ENCODE measurements at regions not wholly inside any gene's neighbourhood (a gene's known extent, or its start where the extent isn't known, plus 50 kb on each side); places are given as distances from the start of the nearest gene placed in this dataset.
"Not testable (repeated sequence)": the region's sequence is repeated elsewhere in the genome, so short reads cannot be mapped to it uniquely, and the experiment has no call there.

DNA sequence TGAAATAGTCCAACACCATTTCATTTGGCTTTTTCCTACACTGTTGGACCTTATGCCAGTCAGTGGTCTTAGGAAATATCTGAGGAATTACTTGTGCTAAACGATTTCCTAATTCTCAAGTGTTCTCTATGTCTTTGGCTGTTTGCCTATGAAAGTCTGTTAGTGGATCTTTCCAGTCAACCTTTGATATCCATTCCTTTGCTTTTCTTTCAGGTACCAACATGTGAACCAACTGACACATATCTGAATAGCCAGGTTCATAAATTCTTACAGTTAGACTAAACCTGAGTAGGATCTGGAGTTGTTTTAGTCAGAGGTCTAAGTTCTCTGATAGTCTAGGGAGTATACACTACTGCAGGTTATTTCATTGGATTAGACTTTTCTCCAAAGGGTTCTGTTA, 343.5 kb upstream of the LRRC3B start:
- no peak overlapping the region for H3K4me3 ChIP-seq (ENCODE audit: low read depth, low read length)
- no peak for DNase-seq (ENCODE audit: low read depth)
- TF ChIP-seq, protein P1, sequence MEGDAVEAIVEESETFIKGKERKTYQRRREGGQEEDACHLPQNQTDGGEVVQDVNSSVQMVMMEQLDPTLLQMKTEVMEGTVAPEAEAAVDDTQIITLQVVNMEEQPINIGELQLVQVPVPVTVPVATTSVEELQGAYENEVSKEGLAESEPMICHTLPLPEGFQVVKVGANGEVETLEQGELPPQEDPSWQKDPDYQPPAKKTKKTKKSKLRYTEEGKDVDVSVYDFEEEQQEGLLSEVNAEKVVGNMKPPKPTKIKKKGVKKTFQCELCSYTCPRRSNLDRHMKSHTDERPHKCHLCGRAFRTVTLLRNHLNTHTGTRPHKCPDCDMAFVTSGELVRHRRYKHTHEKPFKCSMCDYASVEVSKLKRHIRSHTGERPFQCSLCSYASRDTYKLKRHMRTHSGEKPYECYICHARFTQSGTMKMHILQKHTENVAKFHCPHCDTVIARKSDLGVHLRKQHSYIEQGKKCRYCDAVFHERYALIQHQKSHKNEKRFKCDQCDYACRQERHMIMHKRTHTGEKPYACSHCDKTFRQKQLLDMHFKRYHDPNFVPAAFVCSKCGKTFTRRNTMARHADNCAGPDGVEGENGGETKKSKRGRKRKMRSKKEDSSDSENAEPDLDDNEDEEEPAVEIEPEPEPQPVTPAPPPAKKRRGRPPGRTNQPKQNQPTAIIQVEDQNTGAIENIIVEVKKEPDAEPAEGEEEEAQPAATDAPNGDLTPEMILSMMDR (IDR thresholded peaks at IDR 0.05; ENCODE audit: low read depth, low read length) = no peak

DNA sequence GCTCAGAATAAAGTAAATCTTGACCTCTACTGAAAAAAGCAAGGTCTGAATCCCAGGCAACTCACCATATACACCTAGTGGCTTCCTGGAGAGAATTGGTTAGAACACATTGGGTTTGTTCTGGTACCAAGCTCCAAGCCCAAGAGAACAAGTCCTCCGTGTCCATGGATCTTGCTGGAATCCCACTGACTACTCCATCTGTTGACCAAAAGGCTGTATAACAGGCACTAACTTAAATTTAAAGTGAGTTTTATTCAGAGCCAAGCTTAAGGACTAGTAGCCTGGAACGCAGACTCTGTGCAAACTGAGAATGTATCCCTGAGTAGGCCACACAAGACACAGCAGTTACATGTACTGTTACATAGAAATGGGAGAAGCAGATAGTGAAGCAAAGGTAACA, 342.1 kb upstream of the LRRC3B start:
- TF ChIP-seq, protein P1 (IDR thresholded peaks at IDR 0.05; ENCODE audit: low read depth, low read length) = peak; percentile 12
- TF ChIP-seq POLR2A (IDR thresholded peaks at IDR 0.05; ENCODE audit: extremely low read depth, insufficient read length) = no peak
- no peak overlapping the region for H3K4me3 ChIP-seq (ENCODE audit: low read depth, low read length)
- DNase-seq (ENCODE audit: low read depth) = peak; percentile 2

DNA sequence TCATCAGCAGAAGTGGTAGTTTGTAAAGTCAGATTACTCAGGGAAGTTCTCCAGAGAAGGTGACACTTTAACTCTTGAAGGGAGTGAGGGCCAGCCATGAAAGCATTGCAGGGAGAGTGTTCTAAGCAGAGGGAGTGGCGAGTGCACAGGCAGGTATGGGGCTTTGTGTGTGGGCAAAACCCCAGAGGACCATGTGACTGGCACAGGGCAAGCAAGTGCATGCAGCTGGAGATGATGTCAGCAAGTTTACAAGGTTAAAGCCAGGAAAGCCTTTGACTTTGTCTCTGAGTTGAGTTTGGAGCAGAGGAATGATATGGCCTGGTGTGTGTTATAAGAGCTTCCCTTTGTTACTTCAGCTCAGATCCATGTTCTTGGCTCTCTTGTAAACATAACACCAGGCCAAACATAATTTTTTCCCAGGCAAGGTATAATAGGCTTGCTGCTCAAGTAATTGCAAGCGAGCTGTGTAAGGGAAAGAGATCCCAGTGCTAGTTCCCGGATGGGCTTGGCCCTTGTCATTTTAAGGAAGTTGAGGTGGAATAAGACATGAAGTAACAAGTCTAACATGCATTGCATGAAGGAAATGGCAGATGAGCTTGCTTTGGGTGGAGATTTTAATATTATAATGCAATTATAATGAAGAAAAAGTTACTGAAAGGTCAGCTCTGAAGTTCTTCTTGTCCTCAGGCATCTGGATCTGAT, 341.1 kb upstream of the LRRC3B start:
- DNase-seq (ENCODE audit: low read depth) = no peak
- TF ChIP-seq, protein P2, sequence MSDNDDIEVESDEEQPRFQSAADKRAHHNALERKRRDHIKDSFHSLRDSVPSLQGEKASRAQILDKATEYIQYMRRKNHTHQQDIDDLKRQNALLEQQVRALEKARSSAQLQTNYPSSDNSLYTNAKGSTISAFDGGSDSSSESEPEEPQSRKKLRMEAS (IDR thresholded peaks at IDR 0.05; ENCODE audit: low read depth, low read length) = no peak
- TF ChIP-seq MYC (IDR thresholded peaks at IDR 0.05; ENCODE audit: low read depth, low read length) (no peak), POLR2A (IDR thresholded peaks at IDR 0.05; ENCODE audit: extremely low read depth, insufficient read length) (no peak)
- no peak overlapping the region for H3K4me3 ChIP-seq (ENCODE audit: low read depth, low read length)

DNA sequence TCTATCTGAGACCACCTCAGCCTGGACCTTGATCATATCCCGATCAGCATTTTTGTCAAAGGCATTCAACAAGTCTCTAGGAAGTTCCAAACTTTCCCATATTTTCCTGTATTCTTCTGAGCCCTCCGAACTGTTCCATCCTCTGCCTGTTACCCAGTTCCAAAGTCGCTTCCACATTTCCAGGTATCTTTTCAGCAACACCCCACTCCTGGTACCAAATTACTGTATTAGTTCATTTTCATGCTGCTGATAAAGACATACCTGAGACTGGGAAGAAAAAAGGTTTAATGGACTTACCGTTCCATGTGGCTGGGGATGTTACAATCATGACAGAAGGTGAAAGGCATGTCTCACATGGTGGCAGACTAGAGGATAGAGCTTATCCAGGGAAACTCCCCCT, 338.1 kb upstream of the LRRC3B start:
- not testable (repeated sequence) for DNase-seq (ENCODE audit: low read depth); H3K4me3 ChIP-seq (ENCODE audit: low read depth, low read length)

DNA sequence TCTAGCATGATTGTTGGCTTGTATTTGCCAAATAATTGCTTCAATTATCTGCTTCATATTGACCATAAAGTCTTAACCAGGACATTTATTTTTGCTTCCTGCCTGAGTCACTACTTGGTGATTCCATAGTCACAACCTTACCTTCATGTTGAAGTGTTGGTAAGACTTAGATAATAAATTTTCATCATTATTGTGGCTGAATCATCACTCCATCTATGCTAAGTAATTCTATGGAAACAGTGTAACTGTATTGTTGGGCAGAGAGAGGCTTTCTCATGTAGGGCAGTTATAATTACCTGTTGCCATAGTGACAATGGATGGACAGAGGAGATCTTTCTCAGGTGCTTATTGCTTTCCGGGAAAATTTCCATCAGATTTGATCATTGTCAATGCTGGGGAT, 330.7 kb upstream of the LRRC3B start:
- TF ChIP-seq, protein P2 (IDR thresholded peaks at IDR 0.05; ENCODE audit: low read depth, low read length) = no peak
- TF ChIP-seq, protein P1 (IDR thresholded peaks at IDR 0.05; ENCODE audit: low read depth, low read length) = no peak
- TF ChIP-seq POLR2A (IDR thresholded peaks at IDR 0.05; ENCODE audit: extremely low read depth, insufficient read length) (no peak), MYC (IDR thresholded peaks at IDR 0.05; ENCODE audit: low read depth, low read length) (no peak)
- H3K4me3 ChIP-seq (ENCODE audit: low read depth, low read length) = no peak overlapping the region
- DNase-seq (ENCODE audit: low read depth) = no peak

DNA sequence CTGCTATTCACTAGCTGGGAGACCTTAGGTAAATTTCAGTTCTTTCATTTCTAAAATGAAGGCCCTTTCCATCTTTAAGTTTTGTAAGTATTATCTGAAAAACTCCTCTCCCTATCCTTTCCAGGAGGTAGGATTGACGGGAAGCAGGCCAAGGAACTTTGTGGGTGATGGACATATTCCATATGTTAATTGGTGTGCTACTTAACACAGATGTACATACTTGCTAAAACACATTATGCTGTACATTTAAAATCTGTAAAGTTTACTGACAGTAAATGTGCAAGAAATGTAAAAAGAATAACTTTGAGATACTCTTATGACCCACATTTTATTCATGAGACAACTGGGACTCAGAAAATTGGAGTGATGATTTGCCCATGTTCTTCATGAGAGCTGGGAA, 329.8 kb upstream of the LRRC3B start:
- H3K4me3 ChIP-seq (ENCODE audit: low read depth, low read length) = no peak overlapping the region
- DNase-seq (ENCODE audit: low read depth) = no peak
- TF ChIP-seq, protein P2 (IDR thresholded peaks at IDR 0.05; ENCODE audit: low read depth, low read length) = no peak
- no peak for TF ChIP-seq MYC (IDR thresholded peaks at IDR 0.05; ENCODE audit: low read depth, low read length)

DNA sequence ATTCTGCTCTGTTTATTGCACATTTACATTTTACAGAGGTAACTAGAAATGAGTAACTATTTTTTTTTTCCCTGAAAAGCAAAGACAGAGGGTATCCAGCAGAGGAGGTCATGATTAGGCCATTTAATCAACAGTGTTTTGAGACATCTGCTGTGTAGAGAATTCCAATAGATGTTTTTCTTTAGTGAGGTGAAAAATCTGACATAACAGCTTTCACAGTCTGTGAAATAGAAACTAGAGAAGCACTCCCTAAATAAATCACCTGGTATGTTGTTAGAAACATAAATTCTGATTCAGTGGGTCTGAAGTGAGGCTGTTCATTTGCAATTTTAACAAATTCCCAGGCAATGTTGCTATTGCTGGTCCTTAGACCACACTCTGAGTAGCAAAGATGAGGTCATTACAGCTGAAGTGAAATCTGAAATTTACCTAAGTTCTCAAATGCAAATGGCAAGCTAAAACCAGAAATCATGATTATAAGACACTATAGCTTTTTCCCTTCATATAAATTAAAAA, 329.2 kb upstream of the LRRC3B start:
- TF ChIP-seq MYC (IDR thresholded peaks at IDR 0.05; ENCODE audit: low read depth, low read length) = no peak
- TF ChIP-seq, protein P1 (IDR thresholded peaks at IDR 0.05; ENCODE audit: low read depth, low read length) = no peak
- TF ChIP-seq POLR2A (IDR thresholded peaks at IDR 0.05; ENCODE audit: extremely low read depth, insufficient read length) = no peak
- TF ChIP-seq, protein P2 (IDR thresholded peaks at IDR 0.05; ENCODE audit: low read depth, low read length) = no peak
- no peak overlapping the region for H3K4me3 ChIP-seq (ENCODE audit: low read depth, low read length)
- DNase-seq (ENCODE audit: low read depth) = no peak
